KBM-7 (cell line): ENCODE measurements at regions not wholly inside any gene's neighbourhood (a gene's known extent, or its start where the extent isn't known, plus 50 kb on each side); places are given as distances from the start of the nearest gene placed in this dataset.

Experiments
- DNase-seq: peaks from one replicate; pipeline ENCODE4 v3.0.0-alpha.2; 2015
- in situ Hi-C: fragments of 300-500 bp; cut with MboI; formaldehyde crosslinking; loops from 2 replicates; pipeline ENCODE4 v1.14.3; 2020; ENCODE audit warnings: low sequenced_read_pairs, low pct_unique_long_range_greater_than_20kb, mixed read lengths

DNA sequence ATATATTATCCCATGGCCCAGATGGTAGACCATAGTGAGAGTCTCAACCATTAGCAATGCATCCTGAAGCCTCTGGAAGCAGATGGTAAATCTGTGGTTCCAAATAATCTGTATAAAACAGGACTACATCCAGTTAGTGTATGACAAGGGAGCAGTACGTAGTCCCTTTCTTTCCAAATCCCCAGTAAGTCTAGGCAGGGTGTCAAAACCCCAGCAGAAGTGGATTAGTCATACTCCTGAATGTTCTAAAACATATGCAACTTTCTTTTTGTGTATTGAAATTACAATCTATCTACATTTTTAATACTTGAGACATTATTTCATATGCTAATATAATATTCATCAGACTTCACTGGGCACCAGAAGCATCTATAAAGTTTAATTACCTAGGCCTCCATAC lies 295.1 kb upstream of the ANO5 start:
- no peak for DNase-seq
- in situ Hi-C loops, result no loop called here

DNA sequence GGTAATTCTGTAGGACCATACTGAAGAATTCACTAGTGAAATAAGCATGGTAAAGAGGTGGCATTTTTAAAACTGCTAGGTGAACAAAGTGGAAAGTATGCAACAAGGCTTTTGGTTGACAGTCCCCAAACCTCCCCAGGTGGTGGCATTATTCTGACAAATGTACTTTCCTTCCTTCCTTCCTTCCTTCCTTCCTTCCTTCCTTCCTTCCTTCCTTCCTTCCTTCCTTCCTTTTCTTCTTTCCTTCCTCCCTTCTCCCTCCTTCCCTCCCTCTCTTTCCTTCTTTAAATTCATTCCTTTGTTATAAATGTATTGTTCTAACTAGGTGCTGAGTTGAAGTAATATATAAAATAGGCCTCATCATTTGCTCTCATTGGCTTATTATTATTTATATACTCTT lies 284.7 kb upstream of the ANO5 start:
- no peak for DNase-seq
- in situ Hi-C loops, result no loop called here

DNA sequence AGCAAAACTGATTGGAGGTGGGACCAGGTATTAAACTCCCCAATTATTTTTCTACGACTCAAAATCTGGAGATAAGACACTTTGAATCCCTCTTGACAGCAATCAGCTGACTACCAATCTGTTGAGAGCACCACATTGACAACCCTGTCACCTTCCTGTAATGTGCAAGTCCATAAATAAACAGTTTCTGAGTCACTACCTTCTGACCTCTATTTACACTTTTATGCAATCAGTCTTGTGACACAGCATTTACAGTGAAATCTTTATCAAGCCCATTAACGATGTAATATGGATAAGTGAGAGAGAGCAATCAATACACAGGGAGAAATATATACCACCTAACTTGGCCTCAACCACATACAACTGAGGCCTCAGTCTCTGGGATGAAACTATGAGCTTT lies 283.7 kb upstream of the ANO5 start:
- DNase-seq, result no peak
- in situ Hi-C loops, result no loop called here

DNA sequence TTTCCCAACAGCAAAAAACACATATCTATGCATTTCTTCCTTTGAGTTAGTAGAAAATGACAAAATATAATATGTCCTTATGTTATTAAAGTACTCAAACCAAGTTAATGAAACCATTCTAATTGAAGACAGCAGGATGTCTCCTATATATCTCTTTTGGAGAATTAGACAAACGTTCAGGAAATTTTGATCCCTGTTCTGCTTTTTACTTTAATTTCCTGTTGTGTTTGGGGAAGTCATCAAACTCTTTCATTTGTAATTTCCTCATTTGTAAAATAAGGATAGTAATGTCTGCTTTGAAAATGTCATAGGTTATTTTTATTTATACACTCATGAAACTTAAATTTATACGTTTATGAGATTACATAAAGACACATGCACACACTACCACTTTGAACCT lies 281.8 kb upstream of the ANO5 start:
- in situ Hi-C loops, result no loop called here
- DNase-seq, result no peak

DNA sequence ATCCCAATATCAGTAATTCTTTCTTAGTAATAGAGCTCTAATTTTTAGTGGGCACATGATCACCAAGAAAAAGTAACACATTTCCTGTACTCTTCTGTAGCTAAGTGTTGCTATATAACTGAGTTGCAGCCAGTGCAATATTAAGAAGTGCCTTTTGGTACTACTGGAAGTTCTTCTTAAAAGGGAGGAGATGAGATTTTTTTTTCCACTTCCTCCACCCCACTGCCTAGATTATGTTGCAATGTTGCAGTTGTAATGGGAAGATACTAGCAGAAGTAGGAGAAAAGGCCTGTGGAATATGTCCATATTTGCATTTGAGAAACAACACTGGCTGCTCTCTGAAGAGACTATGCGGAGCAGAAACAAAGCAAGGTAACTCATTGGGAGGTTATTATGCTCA lies 280.6 kb upstream of the ANO5 start:
- in situ Hi-C loops, result no loop called here
- no peak for DNase-seq

DNA sequence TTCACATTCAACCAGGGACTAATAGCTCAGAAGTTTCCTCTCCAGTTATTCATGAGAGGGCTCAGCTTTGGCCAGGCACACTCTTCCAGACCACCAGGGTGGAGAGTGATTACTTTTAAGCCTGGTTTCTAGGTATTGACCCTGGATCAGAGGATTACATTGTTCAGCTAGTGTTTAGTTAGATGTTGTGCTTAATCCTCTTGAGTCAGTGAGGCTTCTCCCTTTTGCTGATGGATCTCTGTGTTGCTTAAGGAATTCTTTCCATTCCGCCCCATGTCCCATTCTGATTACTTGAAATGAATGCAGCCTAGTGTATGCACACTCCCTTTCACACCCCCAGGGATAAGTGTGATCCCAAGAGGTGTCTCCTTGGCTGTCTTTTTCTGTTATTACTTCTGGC lies 271.7 kb upstream of the ANO5 start:
- DNase-seq, result no peak
- in situ Hi-C loops, result no loop called here

DNA sequence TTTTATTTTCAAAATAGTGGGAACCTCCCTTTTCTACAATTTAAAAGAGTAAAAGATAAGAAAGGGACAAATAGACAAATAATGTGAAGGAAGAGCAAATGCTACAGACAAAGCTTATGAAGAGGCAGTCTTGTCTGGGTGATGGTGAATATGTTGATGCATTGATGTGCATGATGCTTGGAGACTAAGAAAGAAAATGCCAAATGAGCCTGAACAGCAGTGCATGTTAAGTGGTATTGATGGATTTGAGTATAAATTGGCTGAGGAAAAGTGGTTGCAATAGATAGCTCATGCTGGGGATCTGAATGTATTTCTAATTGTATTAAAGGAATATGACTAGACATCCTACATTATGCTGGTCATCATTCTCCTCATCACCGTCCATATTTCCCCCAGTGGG lies 268.6 kb upstream of the ANO5 start:
- DNase-seq, result no peak
- in situ Hi-C loops, result no loop called here

DNA sequence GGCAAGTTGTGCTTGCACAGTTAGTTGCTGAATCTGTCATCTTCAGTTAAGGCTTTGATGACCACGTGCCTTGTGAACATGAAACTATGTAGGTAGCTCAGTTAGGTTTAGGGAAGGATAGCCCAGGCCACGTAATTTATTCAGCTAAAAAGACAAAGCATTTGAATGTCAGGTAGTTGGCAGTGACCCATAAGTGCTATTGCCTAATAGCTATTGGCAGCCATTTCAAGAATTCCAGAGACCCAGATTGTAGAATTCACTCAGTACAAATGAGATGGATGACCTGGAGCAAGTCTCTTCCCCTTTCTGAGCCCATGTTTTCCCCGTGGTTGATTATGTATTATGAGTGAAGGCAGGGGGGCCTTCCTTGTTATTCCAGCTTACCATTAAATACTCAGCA lies 265.3 kb upstream of the ANO5 start:
- in situ Hi-C loops, result no loop called here
- no peak for DNase-seq

DNA sequence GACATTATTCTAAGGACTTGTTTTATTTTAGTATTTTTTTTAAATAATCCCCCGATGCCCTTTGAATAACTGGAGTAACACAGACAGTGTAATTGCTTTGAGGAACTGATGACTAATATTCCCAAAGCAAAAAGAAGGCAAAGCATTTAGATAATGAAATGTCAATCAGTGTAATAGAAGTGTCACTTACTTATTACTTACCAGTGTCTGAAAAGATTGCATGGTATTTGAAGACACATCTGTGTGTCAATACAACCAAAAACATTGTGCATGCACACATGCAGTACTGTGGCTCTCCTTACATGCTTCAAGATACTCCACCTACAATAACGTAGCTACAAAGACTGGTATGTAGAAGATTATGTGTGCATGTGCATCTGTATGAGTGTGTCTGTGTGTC lies 264.0 kb upstream of the ANO5 start:
- no peak for DNase-seq
- in situ Hi-C loops, result no loop called here

DNA sequence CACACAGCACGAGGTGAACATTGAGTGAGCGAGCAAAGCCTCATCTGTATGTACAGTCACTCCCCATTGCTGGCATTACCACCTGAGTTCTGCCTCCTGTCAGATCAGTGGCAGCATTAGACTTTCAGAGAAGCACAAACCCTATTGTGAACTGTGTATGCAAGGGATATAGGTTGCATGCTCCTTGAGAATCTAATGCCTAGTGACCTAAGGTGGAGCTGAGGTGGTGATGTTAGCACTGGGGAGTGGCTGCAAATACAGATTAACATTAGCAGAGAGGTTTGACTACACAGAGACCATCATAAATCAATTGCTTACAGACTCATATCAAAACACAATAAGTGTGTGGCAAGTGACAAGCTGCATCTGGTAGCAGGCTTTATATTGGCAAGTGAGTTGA lies 262.5 kb upstream of the ANO5 start:
- no peak for DNase-seq
- in situ Hi-C loops, result no loop called here

DNA sequence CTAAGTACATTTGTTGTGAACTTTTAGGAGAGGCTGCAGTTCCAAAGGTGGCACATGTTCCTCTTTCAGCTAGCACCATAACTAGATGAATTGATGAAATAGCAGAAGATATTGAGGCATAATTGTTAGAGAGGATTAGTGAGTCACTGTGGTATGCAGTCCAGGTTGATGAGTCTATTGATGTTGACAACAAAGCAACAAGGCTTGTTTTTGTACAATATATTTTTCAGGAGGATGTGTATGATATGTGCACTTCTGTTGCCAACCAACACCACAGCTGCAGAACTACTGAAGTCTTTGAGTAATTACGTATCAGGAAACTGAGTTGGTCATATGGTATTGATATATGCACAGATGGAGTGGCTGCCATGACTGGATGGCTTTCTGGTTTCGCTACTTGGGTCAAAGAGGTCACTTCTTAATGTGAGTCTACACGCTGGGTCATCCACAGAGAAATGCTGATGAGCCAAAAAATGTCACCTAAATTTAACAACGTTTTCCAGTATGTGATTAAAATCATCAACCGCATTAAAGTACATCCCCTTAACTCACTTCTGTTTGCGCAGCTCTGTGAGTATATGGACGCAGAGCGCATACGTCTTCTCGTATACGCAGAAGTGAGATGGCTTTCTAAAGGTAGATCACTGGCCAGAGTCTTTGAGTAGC lies 261.3 kb upstream of the ANO5 start:
- in situ Hi-C loops, result no loop called here
- DNase-seq, result no peak

DNA sequence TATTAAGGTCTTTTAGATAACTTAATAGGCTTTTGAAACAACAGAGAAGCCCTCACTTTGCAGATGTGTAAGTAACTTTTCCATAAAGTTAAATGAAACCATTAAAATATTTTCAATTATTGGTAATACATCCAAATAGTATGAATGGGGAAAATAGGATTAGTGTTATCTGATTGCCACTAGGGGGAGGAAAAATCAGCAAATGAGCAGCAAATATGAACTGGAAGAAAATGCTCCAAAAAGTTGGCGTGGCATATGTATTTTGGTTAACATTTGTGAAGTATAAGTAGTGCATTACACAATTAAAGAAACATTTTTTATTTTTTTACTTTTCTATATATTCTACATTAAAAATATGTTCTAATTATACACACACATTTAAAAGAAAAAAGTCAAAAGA lies 259.8 kb upstream of the ANO5 start:
- in situ Hi-C loops, result no loop called here
- DNase-seq, result no peak

DNA sequence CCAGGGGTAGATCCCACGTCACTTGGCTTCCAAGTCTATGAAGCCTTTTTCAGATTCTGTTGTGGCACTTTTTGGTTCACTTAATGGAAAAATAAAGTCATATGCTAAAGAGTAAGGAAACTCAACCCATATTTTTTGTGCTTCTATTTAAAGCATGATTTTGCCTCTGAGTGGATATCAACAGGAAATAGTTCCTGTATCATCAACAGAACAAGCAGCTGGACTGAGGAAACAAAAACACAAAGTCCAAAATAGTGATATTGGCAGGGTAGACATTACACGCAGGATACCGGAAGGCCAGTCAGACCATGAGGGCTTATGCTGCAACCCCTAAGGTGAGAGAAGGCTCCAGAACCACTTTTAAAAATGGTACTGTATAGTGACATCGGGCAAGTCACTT lies 248.3 kb upstream of the ANO5 start:
- in situ Hi-C loops, result no loop called here
- DNase-seq, result no peak

DNA sequence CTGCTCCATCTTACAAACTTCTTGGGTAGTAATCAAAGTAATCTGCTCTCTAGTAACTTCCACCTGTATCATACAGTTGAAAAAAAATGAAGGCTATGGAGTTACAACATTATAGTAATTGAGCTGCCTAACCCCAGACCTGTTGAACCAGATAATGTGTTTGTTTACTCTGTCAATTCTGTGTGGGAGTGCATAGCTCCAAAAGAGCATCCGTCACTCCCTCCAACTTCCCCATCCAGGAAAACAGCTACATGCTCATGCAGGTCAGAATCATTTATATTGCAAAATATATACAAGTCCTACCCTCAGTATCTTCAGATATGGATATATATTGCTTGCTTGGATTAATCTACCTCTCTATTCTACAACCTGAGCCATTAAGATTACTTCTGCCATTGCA lies 244.0 kb upstream of the ANO5 start:
- no peak for DNase-seq
- in situ Hi-C loops, result no loop called here

DNA sequence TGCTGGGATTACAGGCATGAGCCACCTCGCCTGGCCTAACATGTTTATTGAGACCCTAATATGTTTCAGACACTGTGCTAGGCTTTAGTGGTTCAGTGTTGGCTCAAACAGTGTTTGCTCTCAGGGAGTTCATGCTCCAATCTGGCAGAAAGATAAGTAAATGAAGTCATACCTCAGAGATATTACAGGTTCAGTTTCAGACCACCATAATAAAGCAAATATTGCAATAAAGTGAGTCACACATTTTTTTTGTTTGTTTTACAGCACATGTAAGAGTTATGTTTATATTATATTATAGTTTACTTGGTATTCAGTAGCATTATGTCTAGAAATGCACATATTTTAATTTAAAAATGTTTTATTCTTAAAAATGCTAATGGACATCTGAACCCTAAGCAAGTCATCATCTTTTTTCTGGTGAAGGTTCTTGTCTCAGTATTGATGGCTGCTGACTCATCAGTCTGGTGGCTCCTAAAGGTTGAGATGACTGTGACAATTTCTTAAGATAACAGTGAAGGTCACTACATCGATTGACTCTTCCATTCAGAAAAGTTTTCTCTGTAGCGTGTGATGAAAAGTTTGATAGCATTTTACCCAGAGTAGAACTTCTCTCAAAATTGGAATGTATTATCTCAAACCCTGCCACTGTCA lies 243.0 kb upstream of the ANO5 start:
- in situ Hi-C loops, result no loop called here

DNA sequence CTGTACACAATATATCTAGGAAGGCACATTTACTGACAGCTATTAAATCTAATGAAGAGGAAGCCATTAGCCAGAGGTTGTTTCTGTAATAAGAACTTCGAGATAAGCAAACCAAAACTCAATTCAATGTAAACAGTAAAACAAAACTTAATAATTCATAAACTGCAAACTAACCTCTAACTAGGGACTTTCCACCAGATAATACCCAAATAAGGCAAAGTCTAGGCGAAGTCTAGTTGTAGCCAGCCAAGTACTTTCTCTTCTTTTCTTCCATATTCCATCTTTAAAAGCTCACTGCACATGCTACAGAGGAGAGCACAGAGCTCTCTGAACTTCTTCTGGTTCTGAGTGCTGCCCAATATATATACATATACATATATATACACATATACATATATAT lies 229.9 kb upstream of the ANO5 start:
- in situ Hi-C loops, result no loop called here
- no peak for DNase-seq

More for the DNA sequence above, 243.0 kb upstream of the ANO5 start:
- DNase-seq, result no peak

DNA sequence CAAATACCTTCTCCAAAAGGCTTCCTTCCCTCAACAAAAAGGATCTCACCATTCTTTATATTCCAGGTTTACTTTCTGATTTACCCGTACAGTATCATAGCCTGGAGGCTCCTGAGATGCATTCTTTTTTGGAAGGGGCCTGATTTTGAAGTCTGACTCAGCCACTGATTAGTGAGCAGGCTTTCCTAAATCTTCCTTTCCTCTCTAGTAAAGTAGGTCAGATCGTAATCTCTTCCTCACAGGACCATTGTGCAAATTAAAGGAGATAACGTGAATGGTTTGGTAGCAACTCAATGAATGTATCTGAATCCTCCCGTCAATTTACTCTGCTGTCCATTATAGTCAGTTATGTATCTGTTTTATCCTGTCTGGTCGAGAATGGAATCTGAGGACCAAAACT lies 227.7 kb upstream of the ANO5 start:
- DNase-seq, result no peak
- in situ Hi-C loops, result no loop called here

DNA sequence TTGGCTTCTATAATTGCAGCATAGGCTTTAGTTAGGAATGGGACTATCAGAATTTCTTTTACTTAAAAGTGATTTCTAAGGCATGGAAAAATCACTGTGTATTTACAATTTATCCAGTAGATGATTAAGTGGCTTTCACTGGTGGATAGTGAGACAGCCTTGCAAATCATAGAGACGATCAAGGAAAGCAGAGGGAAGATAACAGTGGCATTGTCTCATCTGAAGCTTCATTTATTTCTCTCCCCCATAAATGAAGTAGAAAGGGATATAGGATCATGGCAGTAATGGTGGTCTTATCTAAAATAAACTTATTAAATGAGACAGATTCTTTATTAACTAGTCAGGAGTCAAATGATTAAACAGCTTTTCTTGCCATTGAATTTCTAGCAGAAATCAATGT lies 224.2 kb upstream of the ANO5 start:
- in situ Hi-C loops, result no loop called here
- DNase-seq, result no peak

DNA sequence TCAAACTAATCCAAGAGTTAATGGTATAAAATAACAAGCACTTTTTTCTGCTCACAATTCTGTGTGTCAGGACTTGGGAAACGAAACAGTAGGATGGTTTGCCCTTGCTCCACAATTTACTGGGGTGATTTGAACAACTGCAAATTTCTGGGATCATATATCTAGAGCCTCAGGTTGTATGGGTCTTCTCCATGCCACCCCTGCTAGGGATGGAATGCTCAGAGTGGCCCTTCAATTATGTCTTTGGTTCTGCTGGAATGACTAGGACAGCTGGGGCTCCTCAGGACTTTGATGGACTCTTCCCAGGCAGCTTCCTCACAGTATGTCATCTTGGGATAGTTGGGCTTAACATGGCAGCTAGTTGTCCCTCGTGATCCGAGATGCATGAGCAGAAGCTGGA lies 223.0 kb upstream of the ANO5 start:
- no peak for DNase-seq
- in situ Hi-C loops, result no loop called here

DNA sequence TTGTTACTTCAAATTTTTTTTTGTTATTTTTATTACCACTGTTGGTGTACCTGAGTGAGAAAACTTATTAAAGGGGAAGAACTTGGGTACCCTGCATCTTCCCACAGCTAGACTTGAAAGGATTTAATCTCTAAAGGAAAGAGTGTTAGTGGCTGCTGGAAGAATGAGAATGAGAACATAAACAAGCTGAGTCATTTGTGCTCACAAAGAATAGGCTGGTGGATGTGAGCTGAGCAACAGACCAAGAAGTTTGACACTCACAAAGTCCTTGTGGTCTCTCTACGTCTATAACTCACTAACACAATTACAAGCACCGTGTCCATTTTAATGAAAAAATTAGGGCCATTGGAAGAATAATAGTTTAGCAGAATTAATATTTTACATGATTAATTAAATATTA lies 217.6 kb upstream of the ANO5 start:
- DNase-seq, result no peak
- in situ Hi-C loops, result no loop called here

DNA sequence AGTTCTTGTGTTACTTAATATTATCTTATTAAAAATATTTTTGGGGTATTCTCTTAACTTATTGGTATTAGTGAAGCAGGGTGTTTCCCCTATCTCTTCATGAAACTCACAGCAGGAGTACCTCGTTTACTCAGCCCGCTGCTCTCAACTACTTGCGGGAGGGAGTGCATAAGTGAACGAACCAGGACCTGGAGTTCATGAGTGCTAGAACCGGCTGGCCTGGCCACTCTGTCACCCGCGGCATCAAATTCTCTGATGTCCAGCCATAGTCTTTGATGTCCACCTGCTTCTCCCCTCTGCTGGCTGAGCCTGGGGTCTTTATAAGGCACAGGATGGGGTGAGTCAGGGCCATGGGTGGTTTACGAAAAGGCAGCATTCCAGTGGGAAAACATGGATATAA lies 216.7 kb upstream of the ANO5 start:
- DNase-seq, result no peak
- in situ Hi-C loops, result no loop called here
